ENCODE measurements at regions not wholly inside any gene's neighbourhood (a gene's known extent, or its start where the extent isn't known, plus 50 kb on each side); places are given as distances from the start of the nearest gene placed in this dataset.
A peak's percentile ranks its signal among the peaks of the same experiment; 100 is the strongest.

DNA sequence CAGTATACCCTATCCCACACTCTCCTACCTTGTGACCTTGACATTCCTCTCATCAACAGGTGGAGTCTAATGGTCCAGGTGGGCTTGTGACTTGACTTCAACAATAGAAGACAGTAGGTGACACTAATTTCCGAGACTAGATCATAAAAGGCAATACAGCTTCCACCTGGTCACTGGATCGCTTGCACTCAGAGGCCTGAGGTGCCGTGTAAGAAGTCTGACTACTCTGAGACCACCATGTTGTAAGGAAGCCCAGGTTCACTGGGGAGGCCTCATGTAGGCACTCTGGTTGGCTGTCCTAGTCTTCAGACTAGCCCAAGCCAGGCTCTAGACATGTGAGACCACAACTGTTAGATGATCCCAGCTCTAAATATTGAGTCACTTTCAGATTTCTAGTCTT is 370.4 kb downstream of the MID1IP1 start:
- no peaks in the 10 kb centered on the region for H3K4me1 ChIP-seq
- intact Hi-C loops (cut with DNase I), result no loop called here

DNA sequence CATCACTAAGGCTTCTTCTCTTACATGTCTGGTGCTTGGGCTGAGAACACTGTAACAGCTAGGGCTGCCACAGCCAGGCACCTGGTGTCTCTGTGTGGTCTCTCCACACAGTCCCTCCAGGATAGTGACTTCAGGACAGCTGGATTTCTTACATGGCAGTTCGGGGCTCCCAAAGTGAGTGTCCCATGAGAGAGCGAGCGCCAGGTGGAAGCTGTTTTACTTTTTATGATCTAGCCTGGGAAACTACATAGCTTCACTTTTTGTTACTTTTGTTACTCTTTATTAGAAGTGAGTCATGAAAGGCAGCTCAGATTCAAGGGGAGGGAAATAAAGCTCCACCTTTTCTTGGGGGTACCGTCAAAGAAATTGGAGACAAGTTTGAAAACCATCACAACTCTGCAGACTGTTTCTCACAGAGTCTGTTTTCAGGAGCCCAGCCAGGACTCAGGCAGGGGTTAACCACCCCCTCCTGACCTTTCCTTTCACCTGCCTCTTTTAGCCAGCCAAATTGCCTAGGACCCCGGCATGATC is 373.0 kb downstream of the MID1IP1 start:
- peak overlapping the region in 2 of 4 donors; percentile 44 to 45 for H3K27ac ChIP-seq
- no peak for TF ChIP-seq CTCF (IDR thresholded peaks at IDR 0.05)
- no peak for TF ChIP-seq POLR2A (IDR thresholded peaks at IDR 0.05)
- ATAC-seq (no peak), DNase-seq (no peak)
- H3K9me3 ChIP-seq, result no peaks in the 10 kb centered on the region
- H3K27me3 ChIP-seq, result no peaks in the 10 kb centered on the region
- no peak overlapping the region for H3K4me3 ChIP-seq
- H3K4me1 ChIP-seq, result no peaks in the 10 kb centered on the region
- WGBS, 2 donors, result 63 to 68% methylated on average over 5 of the region's 5 CpGs
- intact Hi-C loops (cut with DNase I), result no loop called here
- no peaks in the 10 kb centered on the region for H3K36me3 ChIP-seq (replicated peaks in 1 of 2; ENCODE audit: insufficient read depth in 1 of 2, low read depth in 2 of 2)

More for the DNA sequence above, 370.4 kb downstream of the MID1IP1 start:
- no peak overlapping the region for H3K27ac ChIP-seq
- no peak overlapping the region for H3K4me3 ChIP-seq
- DNase-seq (no peak), ATAC-seq (no peak)
- no peaks in the 10 kb centered on the region for H3K9me3 ChIP-seq
- no peaks in the 10 kb centered on the region for H3K36me3 ChIP-seq (replicated peaks in 1 of 2; ENCODE audit: insufficient read depth in 1 of 2, low read depth in 2 of 2)
- no peaks in the 10 kb centered on the region for H3K27me3 ChIP-seq
- no peak for TF ChIP-seq POLR2A (IDR thresholded peaks at IDR 0.05)
- WGBS, 2 donors, result 90 to 95% methylated on average over 2 to 3 of the region's 3 CpGs

DNA sequence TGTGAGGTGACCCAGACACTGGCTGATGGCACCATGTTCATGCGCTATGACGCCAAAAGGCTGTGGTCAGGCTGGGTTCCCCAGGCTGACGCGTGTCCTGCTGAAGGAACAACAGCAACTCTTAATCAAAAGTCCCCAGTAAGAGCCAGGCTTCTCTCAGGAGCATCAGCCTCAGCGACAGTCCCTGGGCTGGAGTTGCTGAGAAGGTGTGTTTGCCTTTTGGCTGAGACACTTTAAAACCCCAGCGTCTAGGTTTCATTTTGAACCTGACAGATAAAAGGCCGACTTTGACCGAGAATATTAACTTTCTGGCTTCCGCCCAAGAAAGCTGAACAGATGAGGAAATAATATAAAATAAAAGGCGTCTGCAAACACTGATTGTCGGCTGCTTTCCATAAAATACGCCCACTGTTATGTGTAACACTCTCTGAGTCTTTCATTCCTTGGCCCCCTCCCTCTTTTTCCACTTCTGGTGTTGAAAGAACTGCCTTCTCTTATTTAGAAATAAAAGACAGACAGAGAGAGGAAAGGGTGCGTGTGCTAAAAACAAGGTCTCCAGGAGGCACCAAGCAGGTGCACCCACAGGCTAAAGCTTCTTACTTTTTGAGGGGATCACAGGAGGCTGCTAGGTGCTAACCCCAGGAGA is 373.6 kb downstream of the MID1IP1 start:
- no peaks in the 10 kb centered on the region for H3K36me3 ChIP-seq (replicated peaks in 1 of 2; ENCODE audit: insufficient read depth in 1 of 2, low read depth in 2 of 2)
- H3K9me3 ChIP-seq, result no peaks in the 10 kb centered on the region
- no peak overlapping the region for H3K4me3 ChIP-seq
- 5% methylated on average over 5 to 13 of the region's 13 CpGs for WGBS, 2 donors
- DNase-seq (peak; percentile 16 to 50 (median 35)), ATAC-seq (peak; percentile 69)
- H3K27ac ChIP-seq, result peak overlapping the region in 3 of 4 donors; percentile 44 to 47 (median 45)
- no peak for TF ChIP-seq POLR2A (IDR thresholded peaks at IDR 0.05)
- TF ChIP-seq CTCF (IDR thresholded peaks at IDR 0.05), result no peak
- H3K27me3 ChIP-seq, result no peaks in the 10 kb centered on the region
- intact Hi-C loops (cut with DNase I), result no loop called here
- H3K4me1 ChIP-seq, result no peaks in the 10 kb centered on the region

DNA sequence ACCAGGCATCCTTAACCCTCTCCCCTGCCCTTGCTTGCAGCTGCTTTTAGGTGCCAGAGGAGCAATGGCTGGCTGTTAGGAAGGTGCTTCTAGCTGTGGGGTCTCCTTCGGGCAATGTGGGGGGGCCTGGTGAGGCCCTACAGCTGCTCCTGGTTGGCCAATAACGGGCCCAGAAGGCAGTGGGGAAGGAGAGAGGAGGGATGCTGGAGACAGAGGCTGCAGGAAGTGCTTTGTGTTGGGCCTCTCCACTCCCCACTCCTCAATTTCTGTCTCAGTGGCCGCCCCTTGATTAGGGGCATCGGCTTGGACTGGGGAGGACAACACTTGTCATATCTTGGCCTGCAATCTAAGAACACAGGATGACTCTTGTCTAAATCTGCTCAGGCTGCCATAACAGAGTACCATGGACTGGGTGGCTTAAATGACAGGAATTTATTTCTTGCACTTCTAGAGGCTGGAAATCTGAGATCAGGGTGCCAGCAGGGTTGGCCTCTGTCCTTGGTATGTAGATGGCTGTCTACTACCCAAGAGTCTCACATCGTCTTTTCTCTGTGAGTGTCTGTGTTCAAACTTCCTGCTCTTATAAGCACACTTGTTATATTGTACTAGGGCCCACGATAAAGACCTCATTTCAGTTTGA is 374.3 kb downstream of the MID1IP1 start:
- Histone ChIP-seq H3K4me1 (no peaks in the 10 kb centered on the region), H3K27me3 (no peaks in the 10 kb centered on the region), H3K4me3 (no peak overlapping the region), H3K36me3 (replicated peaks in 1 of 2; ENCODE audit: insufficient read depth in 1 of 2, low read depth in 2 of 2) (no peaks in the 10 kb centered on the region), H3K27ac (peak overlapping the region in 3 of 4 donors; percentile 44 to 47 (median 45)), H3K9me3 (no peaks in the 10 kb centered on the region)
- 75 to 100% methylated on average over 1 to 6 of the region's 6 CpGs for WGBS, 2 donors
- DNase-seq (no peak), ATAC-seq (no peak)
- no peak for TF ChIP-seq POLR2A (IDR thresholded peaks at IDR 0.05)
- no peak for TF ChIP-seq CTCF (IDR thresholded peaks at IDR 0.05)
- intact Hi-C loops (cut with DNase I), result no loop called here

DNA sequence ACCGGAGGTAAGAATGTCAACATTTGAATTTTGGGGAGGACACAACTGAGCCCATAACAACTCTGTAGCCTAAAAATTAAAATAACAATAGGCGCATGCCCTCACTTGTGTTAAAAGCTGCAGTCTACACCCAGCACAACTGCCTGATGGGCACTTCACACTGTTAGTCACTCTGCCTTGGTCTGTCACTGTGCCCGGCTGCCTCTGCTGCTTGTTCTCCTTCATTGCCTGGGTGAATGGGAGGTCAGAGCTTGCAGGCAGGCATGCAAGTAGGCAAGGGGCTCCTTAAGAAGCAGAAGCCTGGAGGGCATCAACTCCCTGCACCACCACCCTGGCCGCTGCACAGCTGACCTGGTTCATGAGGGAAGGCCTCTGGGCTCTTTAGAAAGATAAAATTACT is 374.8 kb downstream of the MID1IP1 start:
- Histone ChIP-seq H3K36me3 (replicated peaks in 1 of 2; ENCODE audit: insufficient read depth in 1 of 2, low read depth in 2 of 2) (no peaks in the 10 kb centered on the region), H3K4me1 (no peaks in the 10 kb centered on the region), H3K27me3 (no peaks in the 10 kb centered on the region), H3K27ac (no peak overlapping the region), H3K4me3 (no peak overlapping the region), H3K9me3 (no peaks in the 10 kb centered on the region)
- WGBS, 2 donors, result 100% methylated on average over 2 to 3 of the region's 4 CpGs
- DNase-seq, result no peak
- TF ChIP-seq POLR2A (IDR thresholded peaks at IDR 0.05) (no peak), CTCF (IDR thresholded peaks at IDR 0.05) (no peak)
- ATAC-seq, result no peak
- intact Hi-C loops (cut with DNase I), result no loop called here

Data from body of pancreas (tissue), 4 donors.